Upper lobe of right lung (tissue), 1 donor: ENCODE measurements at regions not wholly inside any gene's neighbourhood (a gene's known extent, or its start where the extent isn't known, plus 50 kb on each side); places are given as distances from the start of the nearest gene placed in this dataset.
"Not testable (repeated sequence)": the region's sequence is repeated elsewhere in the genome, so short reads cannot be mapped to it uniquely, and the experiment has no call there.

Source experiments
- ATAC-seq: fragments of 200-7000 bp; cut with Tn5 transposase; one replicate; pipeline ENCODE4 v1.9.1; 2020; ENCODE audit warnings: mild to moderate bottlenecking, moderate library complexity
- DNase-seq: peaks from one replicate; pipeline ENCODE4 v3.0.0-alpha.2; 2020
- H3K27ac ChIP-seq: fragments of 200-600 bp; one replicate; pipeline ENCODE4 v1.8.0; 2022
- H3K27me3 ChIP-seq: fragments of 200-600 bp; one replicate; pipeline ENCODE4 v1.8.0; 2022; ENCODE audit warnings: mild to moderate bottlenecking
- H3K36me3 ChIP-seq: fragments of 200-600 bp; one replicate; pipeline ENCODE4 v1.8.0; 2022
- H3K4me1 ChIP-seq: fragments of 200-600 bp; one replicate; pipeline ENCODE4 v1.8.0; 2022
- H3K4me3 ChIP-seq: fragments of 200-600 bp; one replicate; pipeline ENCODE4 v1.8.0; 2022; ENCODE audit warnings: mild to moderate bottlenecking
- H3K9me3 ChIP-seq: fragments of 200-600 bp; one replicate; pipeline ENCODE4 v1.8.0; 2022
- CTCF ChIP-seq: fragments of 200-600 bp; IDR thresholded peaks from one replicate; pipeline ENCODE4 v1.8.0; 2022; ENCODE audit warnings: antibody characterized with exemption
- intact Hi-C: fragments of 100-400 bp; cut with DNase I; formaldehyde crosslinking; loops from one replicate; pipeline ENCODE4 v1.11.0; 2022
- donor health status: DM: no; HTN: yes; CAD: no; lungs with severe emphysema.

- no peak for TF ChIP-seq CTCF
- no peak for ATAC-seq
Measured at GRCh38 chr4:158442736-158443135, 78.9 kb upstream of the RXFP1 start.

GRCh38 chr4:158443731-158444130, 78.0 kb upstream of the RXFP1 start:
- no peak overlapping the region for H3K4me3 ChIP-seq
- H3K27ac ChIP-seq, result no peak overlapping the region
- no peak for ATAC-seq
- no peaks in the 10 kb centered on the region for H3K4me1 ChIP-seq
- no peak for TF ChIP-seq CTCF
- no peaks in the 10 kb centered on the region for H3K27me3 ChIP-seq
- intact Hi-C loops, result no loop called here
- H3K36me3 ChIP-seq, result no peaks in the 10 kb centered on the region
- DNase-seq, result no peak
- H3K9me3 ChIP-seq, result no peaks in the 10 kb centered on the region

More at GRCh38 chr4:158442736-158443135, 78.9 kb upstream of the RXFP1 start:
- H3K9me3 ChIP-seq, result no peaks in the 10 kb centered on the region
- no peak for DNase-seq
- intact Hi-C loops, result no loop called here
- no peaks in the 10 kb centered on the region for H3K36me3 ChIP-seq
- H3K4me3 ChIP-seq, result no peak overlapping the region
- H3K27me3 ChIP-seq, result no peaks in the 10 kb centered on the region
- H3K4me1 ChIP-seq, result no peaks in the 10 kb centered on the region
- H3K27ac ChIP-seq, result no peak overlapping the region

DNA sequence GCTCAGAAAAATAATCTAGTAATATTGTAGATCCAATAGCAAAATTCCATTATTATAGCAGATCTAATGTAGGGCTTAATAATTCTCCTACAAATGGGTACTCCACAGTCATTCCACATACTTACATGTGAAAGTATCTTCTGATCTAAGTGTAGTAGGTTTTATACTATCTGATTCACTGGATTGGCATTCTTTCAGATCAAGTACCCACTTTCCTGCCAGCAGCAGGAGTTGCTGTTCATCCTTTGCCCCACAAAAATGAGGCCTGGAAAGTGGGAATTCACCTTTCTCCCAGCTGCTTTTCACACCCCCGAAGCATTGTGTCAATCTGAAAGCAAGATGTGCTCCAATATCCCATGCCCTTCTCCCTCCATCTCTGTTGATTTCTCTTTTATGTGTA, 77.1 kb upstream of the RXFP1 start:
- Histone ChIP-seq H3K4me3 (no peak overlapping the region), H3K36me3 (no peaks in the 10 kb centered on the region), H3K4me1 (no peaks in the 10 kb centered on the region), H3K9me3 (no peaks in the 10 kb centered on the region), H3K27ac (no peak overlapping the region), H3K27me3 (no peaks in the 10 kb centered on the region)
- no peak for TF ChIP-seq CTCF
- DNase-seq, result no peak
- intact Hi-C loops, result no loop called here
- no peak for ATAC-seq

DNA sequence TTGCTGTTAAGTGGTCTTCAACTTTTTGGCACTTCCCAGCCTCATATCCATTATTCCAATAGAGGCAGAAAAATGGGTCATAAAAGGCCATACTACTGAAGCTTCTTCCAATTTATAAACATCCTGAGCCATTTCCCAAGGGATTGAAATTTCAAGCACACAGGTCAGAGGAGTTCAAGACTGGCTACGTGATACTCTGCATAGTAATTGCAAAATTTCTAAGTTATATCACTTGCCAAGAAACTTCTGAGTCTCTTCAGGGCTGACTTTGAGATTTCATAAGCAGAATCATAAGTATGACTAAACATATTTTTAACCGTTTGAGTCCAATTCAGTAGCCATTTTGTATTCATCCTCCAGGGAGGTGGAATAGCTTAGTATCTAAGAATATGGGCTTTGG, 75.6 kb upstream of the RXFP1 start:
- no peaks in the 10 kb centered on the region for H3K9me3 ChIP-seq
- ATAC-seq, result no peak
- H3K27me3 ChIP-seq, result no peaks in the 10 kb centered on the region
- TF ChIP-seq CTCF, result no peak
- no peaks in the 10 kb centered on the region for H3K36me3 ChIP-seq
- no peak overlapping the region for H3K4me3 ChIP-seq
- DNase-seq, result no peak
- H3K4me1 ChIP-seq, result no peaks in the 10 kb centered on the region
- intact Hi-C loops, result no loop called here
- H3K27ac ChIP-seq, result no peak overlapping the region

GRCh38 chr4:158450741-158451140, 70.9 kb upstream of the RXFP1 start:
- H3K36me3 ChIP-seq, result no peaks in the 10 kb centered on the region
- TF ChIP-seq CTCF, result no peak
- H3K9me3 ChIP-seq, result no peaks in the 10 kb centered on the region
- H3K4me3 ChIP-seq, result no peak overlapping the region
- H3K4me1 ChIP-seq, result no peaks in the 10 kb centered on the region
- no peak overlapping the region for H3K27ac ChIP-seq
- ATAC-seq (no peak), DNase-seq (no peak)
- intact Hi-C loops, result no loop called here
- H3K27me3 ChIP-seq, result no peaks in the 10 kb centered on the region

GRCh38 chr4:158452116-158452515, 69.6 kb upstream of the RXFP1 start:
- H3K9me3 ChIP-seq, H3K4me1 ChIP-seq, H3K27me3 ChIP-seq, intact Hi-C loops, DNase-seq, H3K36me3 ChIP-seq, H3K27ac ChIP-seq, ATAC-seq, H3K4me3 ChIP-seq: not testable (repeated sequence)
